IPS DF 4.7 (cell line): ENCODE measurements at regions not wholly inside any gene's neighbourhood (a gene's known extent, or its start where the extent isn't known, plus 50 kb on each side); places are given as distances from the start of the nearest gene placed in this dataset.
"Not testable (repeated sequence)": the region's sequence is repeated elsewhere in the genome, so short reads cannot be mapped to it uniquely, and the experiment has no call there.

Experiments
- DNase-seq: peaks from one replicate; pipeline ENCODE4 v3.0.0-alpha.2; 2013; ENCODE audit warnings: low spot score; ENCODE audit errors: extremely low read depth

DNA sequence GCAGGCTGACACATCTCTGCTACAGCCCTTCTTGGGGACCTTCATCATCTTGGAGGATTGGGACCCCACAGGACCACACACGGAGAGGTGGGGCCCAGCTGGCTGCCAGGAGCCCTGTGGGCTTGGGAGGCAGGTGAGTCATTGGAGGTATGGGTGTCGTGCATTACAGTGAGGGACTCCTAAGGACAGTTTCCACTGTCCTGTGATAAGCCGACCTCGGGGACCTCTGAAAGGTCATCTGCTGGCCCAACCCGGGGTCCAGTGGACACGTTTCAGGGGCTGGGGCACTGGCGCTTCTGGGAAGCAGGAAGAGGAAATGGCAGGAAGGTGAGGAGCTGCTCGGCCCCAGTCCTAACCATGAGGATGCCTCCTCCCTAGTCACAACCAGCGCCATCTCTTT is 238.0 kb downstream of the BCL11B start:
- no peak for DNase-seq

- no peak for DNase-seq
Measured at GRCh38 chr14:99034711-99035171, 237.3 kb downstream of the BCL11B start.

DNA sequence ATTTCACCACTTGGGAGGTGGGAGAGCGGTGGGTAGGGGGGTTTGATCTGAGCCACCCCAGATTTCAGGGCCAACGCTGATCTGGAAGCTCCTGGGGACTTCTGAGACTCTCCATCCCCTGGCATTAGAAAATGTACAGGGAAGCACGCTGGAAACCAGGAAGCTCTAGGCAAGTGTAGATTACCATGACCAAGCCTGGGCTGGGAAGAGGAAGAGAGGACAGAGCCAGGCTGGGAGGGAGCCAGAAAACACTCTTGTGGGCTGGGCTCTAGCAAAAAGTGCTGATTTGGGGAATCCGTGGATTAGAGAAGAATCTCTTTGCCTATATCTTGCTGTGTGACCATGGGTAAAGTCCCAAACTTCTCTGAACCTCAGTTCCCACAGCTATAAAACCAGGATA is 236.7 kb downstream of the BCL11B start:
- no peak for DNase-seq

DNA sequence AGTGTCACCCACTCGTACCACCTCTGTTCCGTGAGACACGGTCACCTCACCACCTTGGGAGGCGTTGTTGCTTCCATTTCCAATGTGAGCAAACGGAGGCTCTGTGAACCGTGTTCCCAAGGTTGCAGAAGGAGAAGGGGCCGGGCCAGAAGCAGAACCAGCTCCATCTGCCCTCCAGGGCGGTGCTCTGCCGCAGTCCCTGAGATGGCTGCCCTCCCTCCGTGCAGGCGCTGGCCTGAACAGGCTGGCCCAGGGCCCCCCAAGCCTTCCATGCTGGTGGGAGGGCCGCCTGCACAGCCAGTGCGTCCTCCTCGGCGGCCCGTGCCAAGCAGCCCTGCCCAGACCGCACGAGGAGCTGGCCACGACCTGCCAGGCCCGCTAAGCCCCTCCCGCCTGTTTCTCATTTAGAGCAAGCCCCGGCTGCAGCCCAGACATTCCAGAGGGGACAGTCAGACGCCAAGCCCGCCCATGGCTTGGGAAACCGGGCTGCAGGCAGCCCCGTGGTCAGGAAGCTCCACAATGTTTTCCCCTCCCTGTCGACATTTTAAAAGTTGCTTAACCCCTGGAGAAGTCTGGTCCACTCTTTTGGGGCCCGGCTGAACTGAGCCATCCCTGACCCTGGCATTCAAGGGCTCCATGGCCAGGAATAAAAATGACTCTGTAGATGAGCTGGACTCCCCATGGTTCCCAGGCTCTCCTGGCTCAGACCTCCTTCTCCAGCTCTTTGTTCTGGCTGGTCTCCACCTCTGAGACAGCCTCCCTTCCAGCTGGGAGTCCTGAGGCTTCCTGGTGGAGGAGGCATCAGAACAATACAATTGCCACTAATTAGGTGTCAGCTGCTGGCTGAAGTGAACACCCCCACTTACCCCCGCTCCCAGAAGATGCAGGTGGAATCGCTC is 236.0 kb downstream of the BCL11B start:
- no peak for DNase-seq

DNA sequence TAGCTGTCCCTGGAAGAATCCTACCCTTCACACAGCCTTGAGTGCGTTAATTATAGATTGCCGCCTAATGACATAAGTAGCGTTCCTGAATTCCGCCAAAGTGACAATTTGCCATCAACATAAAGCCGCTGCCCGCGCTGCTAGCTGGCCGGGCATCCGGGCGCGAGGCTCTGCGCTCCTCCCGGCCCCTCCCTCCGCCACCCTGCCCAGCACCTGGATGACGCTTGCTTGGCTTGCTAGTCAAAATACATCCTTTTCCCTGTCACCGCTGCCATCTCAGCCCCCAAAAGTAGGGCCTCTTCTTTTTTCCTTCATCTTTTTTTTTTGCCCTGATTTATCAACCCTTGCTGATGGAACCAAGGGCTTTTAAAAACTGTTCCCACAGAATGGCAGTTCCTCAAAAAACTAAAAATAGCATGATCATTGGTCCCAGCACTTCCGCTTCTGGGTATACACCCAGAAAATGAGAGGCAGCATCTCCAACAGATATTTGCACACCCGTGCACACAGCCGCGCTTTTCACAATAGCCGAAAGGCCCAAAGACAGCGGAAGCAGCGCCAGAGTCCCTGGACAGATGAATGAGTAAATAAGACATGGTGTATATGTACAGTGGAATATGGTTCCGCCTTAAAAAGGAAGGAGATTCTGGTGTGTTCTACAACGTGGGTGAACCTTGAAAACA is 235.2 kb downstream of the BCL11B start:
- DNase-seq, result no peak

- not testable (repeated sequence) for DNase-seq
Measured at GRCh38 chr14:99037326-99037725, 234.7 kb downstream of the BCL11B start.

DNA sequence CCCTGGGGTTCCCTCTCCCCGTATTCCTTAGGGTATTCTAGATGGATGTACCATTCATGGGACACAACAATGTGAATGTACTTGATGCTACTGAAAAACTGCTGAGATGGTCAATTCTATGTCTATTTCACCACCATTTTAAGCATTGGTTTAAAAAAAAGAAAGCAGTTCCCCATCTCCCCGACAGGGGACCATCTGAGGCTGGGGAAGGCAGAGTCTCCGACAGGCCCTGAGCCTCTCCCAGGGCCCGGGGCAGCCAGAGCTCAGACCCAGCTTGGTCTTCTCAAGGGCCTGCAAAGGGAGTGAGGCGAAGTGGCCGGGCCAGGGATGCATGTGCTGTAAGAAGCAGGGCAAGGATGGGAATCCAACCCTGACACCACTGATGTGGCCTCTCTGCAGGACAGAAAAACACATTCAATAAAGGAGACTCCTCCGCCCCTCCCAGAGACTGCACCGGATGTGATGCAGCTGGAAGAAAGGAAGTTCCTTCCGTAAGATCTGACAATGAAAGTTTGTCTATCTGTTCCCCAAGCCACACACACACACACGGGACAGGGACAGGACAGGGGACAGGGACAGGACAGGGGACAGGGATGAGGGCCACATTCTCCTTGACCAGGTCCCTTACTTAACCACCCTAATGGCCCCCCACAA is 234.1 kb downstream of the BCL11B start:
- DNase-seq, result no peak

GRCh38 chr14:99038431-99038820 is 233.6 kb downstream of the BCL11B start:
- no peak for DNase-seq

DNA sequence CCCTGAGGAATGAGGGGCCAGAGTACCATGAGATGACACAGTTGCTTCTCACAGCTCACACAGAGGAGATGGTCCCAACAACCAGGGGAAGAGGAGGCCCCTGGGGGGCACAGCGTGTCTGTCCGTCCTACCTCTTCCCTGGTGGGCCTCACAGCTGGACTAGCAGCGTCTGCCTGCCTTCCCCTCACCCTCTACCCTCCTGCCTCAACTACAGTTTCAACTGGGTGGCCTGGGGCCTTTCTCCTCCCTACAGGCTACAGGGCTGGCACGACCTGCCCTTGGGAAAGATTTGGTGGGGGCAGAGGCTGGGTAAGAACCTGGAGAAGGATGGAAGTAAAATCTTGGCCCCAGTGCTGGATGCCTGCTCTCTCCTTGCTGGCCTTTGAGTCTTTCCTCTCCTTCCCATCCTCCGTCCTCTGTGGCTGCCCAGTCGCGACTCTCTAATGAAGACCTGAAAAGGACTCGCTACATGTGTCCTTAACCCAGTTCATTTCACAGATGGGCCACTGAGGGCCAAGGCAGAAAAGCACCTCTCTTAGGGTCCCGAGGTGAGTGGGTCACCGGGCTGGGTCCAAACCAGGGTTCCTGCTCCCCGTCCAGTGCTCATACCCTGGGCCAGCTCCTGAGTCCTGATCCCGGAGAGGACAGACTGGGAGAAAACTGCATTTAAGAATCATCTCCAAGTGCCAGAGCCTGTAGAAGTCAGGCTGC is 232.5 kb downstream of the BCL11B start:
- no peak for DNase-seq

DNA sequence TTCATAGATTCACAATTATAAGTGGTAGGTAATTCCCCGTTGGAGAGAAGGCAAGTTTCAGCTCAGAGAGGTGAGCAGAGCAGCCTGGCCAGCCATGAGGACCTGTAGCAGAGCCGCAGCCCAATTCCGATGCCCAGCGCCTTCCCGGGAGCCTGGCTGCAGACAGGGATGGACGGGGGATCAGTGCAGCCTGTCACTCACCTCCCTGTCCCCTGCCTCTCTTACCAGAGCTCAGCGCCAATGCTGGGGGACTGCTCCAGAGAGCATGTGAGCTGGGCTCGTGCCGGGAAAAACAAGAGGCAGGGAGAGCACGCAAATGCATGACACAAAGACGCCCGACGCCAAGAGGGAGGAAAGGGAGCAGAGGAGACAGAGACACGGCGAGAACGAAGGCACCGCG is 231.9 kb downstream of the BCL11B start:
- no peak for DNase-seq

DNA sequence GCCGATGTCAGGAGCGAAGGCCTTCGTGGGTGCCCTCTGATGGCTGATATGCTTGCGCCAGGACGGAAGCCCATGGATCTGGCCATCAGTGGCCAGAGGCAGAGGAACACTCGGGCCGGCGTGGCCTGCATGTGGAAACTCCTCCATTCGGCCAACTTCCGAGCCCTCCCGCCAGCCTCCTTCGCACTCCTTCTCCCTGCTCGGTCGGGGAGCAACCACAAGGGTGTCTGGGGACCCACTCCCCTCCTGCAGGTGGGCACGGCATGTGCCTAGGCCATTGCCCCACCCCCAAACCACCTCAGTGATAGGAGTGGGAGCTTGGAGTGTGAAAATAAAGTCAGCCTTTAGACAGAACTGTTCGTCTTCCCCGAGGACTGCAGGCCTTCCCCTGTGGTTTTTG is 231.3 kb downstream of the BCL11B start:
- DNase-seq, result no peak

DNA sequence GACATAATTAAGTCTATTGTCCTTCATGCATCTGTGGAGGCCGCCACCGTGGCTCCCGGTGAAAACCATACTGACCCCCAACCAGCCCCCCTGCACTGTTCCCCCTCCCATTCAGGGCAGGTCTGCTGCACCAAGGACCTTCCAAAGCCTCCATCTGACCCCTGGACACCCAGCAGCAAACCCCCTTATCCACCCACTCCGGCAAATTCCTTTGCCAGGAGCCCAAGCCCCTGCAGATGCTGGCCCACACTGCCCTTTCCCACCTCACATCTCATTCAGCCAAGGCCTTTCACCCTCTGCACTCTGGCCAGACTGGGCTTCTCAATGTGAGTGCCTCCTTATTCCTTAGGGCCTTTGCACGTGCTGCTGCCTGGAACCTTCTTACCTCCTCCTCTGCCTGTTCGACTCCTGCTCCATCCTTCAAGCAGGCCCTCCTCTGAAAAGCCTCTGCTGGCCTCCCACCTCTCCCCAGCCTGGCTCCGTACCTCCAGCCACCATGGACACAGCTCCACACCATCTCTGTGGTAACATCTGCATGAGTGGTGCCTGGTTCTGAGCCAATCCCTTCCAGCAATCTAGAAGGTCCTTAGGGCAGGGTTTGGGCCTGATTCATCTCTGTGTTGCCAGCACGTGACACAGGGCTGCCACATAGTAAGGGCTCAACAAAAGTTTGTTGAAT is 230.7 kb downstream of the BCL11B start:
- DNase-seq, result no peak

DNA sequence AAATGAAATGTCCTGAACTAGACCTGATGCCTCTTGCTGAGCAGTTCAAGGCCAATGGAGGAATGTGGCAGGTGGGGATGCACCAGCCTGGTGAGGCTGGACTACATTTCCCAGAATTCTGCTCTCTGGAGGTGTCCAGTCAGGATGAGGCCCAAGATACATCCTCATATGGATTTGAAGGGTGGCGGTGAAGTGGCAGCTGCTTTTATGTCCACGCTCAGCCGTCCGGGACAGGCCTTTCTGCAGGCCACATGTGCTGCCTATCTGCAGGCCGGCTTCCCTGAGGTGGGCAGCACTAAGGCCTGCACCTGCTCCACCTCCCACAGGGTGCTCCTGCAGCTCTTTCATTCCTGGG is 230.2 kb downstream of the BCL11B start:
- DNase-seq, result no peak

DNA sequence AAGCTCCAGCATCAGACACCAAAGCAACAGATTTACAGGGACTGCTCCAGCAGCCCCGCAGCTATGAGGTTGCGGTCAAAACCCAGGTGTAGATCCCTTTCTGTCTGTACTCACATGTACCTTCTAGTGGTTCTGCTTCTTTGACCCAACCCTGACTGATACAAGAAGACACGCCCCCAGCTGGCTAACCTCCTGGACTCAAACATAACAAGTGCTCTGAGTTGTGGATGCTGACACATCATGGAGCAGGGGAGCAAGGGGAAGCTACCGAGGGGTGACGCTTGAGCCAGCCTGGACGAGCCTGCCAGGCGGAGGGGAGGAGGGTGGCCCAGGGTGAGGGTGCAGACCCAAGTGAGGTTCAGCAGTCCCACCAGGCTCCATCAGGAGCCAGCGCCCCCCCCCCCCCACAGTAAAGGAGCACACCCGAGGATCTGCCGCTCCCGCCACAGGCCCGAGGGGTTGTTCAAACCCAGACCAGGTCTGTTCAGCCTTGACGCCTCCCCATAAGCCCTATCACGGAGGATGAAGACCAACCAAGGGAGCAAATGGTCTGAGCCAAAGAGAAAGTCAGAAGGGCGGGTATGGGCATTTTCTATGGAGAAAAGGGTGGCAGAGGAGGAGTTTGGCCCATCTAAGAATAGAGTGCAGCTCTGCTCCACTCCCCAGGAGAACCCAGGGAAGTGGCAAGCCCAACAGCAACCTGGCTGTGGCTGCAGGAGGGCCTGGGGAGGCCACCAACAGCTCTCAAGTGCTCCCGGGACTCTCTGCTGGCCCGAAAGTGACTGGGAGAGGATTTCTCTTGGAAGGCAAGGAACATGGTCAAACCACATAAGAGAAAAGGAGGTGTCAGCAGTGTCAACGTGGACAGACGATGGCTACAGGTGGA is 229.4 kb downstream of the BCL11B start:
- DNase-seq, result no peak

- DNase-seq, result no peak
Measured at GRCh38 chr14:99043267-99043615, 228.8 kb downstream of the BCL11B start.

- DNase-seq, result no peak
Measured at GRCh38 chr14:99043756-99044155, 228.2 kb downstream of the BCL11B start.

GRCh38 chr14:99047441-99048031 is 224.5 kb downstream of the BCL11B start:
- no peak for DNase-seq

DNA sequence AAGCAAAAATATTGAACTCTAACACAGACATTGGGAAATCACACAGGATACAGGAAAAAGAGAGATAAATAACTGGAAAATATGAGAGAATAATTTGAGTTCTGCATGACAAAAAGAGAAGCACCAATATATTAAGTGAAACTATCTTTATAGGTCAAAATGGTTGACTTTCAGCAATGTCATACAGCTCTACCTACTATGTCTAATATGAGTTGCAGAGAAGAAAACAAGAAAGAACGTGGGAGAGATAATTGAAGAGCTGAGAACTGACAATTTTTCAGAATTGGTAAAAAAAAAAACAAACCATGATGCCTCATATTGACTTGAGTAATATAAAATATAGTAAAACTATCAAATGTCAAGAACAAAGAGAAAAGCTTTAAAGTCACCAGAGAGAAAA is 221.7 kb downstream of the BCL11B start:
- no peak for DNase-seq

- no peak for DNase-seq
Measured at GRCh38 chr14:99052467-99052866, 219.5 kb downstream of the BCL11B start.

DNA sequence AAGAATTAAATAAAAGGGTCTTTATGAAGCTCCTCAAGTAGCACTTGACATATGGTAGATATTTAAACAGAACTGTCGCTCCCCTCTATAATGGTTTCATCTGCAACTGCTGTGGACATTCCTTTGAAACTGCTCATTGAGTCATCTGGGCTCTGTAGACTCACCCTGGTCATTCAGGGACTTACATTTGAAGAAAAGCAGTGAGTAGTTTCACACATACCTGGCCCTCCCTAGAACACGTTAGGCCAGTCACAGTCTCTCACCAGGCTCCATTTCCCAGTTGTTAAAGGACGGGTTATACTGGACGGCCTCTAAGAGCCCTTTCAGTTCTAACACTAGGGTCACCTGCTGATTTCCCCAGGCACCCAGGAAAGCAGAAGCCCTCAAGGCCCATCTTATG is 217.0 kb downstream of the BCL11B start:
- DNase-seq, result no peak
